PFSK-1 (cell line): ENCODE measurements at regions not wholly inside any gene's neighbourhood (a gene's known extent, or its start where the extent isn't known, plus 50 kb on each side); places are given as distances from the start of the nearest gene placed in this dataset.

Experiments used
- FOXP2 ChIP-seq: optimal IDR thresholded peaks from 2 replicates; pipeline ENCODE3; 2011; ENCODE audit warnings: borderline replicate concordance, control low read depth, inconsistent platforms; ENCODE audit not compliant: insufficient read depth; ENCODE audit errors: extremely low read length, extremely low read depth
- POLR2AphosphoS5 ChIP-seq: IDR thresholded peaks from 2 replicates; pipeline ENCODE4 v1.6.1; 2012; ENCODE audit warnings: low read depth, mild to moderate bottlenecking, control low read depth, low read length, moderate library complexity
- SIN3A ChIP-seq: IDR thresholded peaks from 2 replicates; pipeline ENCODE4 v1.6.1; 2012; ENCODE audit warnings: mild to moderate bottlenecking, low read length, moderate library complexity, borderline replicate concordance; ENCODE audit not compliant: insufficient read depth
- TAF1 ChIP-seq: IDR thresholded peaks from 2 replicates; pipeline ENCODE4 v1.6.1; 2012; ENCODE audit warnings: low read length, control low read depth, borderline replicate concordance; ENCODE audit not compliant: insufficient read depth
- TF ChIP-seq, protein P1 (sequence below), 2 experiments: IDR thresholded peaks; 2 replicates each; pipeline versions ENCODE4 v1.6.1 to v1.8.0; 2011 to 2012; ENCODE audit warnings: low read depth in 2 of 2, low read length in 2 of 2, control low read depth in 1 of 2, inconsistent platforms in 1 of 2, mild to moderate bottlenecking in 1 of 2, moderate library complexity in 1 of 2; ENCODE audit not compliant: insufficient read depth in 1 of 2

DNA sequence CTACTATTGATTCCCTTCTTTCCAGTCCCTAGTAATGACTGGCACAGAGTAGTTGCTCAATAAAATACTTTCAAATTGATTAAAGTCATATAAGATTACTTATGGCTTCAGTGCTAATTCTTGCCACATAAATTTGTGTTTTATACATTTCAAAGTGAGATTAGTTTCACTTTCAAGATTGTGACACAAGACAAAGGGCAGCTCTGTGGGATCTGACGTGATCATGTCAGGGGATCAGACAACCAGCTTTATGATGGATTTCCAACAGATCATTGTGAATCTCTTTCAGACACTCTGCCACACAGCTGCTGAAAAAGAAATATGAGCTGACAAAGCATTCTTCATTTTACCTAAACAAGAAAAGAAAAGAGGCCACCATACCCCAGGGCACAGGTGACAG is 73.4 kb upstream of the POMP start:
- no peak for TF ChIP-seq TAF1
- TF ChIP-seq POLR2AphosphoS5, result no peak
- TF ChIP-seq, protein P1, sequence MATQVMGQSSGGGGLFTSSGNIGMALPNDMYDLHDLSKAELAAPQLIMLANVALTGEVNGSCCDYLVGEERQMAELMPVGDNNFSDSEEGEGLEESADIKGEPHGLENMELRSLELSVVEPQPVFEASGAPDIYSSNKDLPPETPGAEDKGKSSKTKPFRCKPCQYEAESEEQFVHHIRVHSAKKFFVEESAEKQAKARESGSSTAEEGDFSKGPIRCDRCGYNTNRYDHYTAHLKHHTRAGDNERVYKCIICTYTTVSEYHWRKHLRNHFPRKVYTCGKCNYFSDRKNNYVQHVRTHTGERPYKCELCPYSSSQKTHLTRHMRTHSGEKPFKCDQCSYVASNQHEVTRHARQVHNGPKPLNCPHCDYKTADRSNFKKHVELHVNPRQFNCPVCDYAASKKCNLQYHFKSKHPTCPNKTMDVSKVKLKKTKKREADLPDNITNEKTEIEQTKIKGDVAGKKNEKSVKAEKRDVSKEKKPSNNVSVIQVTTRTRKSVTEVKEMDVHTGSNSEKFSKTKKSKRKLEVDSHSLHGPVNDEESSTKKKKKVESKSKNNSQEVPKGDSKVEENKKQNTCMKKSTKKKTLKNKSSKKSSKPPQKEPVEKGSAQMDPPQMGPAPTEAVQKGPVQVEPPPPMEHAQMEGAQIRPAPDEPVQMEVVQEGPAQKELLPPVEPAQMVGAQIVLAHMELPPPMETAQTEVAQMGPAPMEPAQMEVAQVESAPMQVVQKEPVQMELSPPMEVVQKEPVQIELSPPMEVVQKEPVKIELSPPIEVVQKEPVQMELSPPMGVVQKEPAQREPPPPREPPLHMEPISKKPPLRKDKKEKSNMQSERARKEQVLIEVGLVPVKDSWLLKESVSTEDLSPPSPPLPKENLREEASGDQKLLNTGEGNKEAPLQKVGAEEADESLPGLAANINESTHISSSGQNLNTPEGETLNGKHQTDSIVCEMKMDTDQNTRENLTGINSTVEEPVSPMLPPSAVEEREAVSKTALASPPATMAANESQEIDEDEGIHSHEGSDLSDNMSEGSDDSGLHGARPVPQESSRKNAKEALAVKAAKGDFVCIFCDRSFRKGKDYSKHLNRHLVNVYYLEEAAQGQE (IDR thresholded peaks at IDR 0.05; ENCODE audit: insufficient read depth in 1 of 2, low read depth in 2 of 2, low read length in 2 of 2), result no peak
- no peak for TF ChIP-seq FOXP2
- TF ChIP-seq SIN3A, result no peak

DNA sequence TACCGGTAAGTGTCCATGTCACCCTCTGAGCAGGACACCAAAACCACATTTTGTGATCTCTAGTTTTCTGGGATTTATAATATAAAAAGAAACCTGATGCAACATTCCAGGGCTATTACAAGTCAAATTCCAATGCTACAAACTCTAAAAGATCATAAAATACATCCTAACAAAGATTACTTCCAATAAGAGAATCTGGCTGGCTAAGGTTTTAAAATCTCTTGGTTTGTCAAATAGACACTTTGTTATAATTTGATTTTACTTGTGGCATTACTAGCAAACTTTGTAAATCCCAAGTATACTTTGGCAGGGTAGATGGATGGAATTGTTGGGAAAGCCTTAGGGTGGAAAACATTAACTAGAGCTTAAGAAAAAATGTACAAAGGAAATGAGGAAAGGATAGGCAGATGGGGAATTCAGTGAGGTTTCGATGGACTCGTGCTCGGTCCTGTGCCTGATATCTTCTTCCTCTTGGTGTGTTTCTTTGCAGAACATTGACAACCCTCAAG is 74.0 kb upstream of the POMP start:
- TF ChIP-seq TAF1 (no peak), FOXP2 (no peak), SIN3A (no peak), POLR2AphosphoS5 (no peak)
- TF ChIP-seq, protein P1 (IDR thresholded peaks at IDR 0.05; ENCODE audit: insufficient read depth in 1 of 2, low read depth in 2 of 2, low read length in 2 of 2), result no peak

DNA sequence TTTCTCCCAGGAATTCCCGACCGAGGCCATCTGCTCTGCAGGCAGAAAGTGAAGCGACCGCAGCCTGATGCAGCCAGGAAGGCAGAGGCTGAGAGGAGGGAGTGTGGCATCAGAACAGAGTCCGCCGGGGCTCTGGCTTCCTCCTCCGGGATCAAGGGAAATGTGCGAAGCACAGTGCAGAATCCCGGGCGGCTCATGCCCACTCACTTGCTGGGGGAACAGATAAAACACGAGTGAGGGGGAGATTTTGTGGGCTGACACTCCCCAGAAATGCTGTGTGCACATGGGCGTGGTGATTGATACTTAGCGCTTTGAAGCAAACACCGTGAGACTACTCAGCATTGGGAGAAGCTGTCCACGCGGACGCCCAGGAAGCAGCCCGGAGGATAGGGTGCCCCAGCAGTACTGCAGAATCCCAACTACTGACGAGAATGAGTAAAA is 75.3 kb upstream of the POMP start:
- TF ChIP-seq, protein P1 (IDR thresholded peaks at IDR 0.05; ENCODE audit: insufficient read depth in 1 of 2, low read depth in 2 of 2, low read length in 2 of 2), result no peak
- no peak for TF ChIP-seq POLR2AphosphoS5
- no peak for TF ChIP-seq SIN3A
- TF ChIP-seq TAF1, result no peak
- TF ChIP-seq FOXP2, result no peak

DNA sequence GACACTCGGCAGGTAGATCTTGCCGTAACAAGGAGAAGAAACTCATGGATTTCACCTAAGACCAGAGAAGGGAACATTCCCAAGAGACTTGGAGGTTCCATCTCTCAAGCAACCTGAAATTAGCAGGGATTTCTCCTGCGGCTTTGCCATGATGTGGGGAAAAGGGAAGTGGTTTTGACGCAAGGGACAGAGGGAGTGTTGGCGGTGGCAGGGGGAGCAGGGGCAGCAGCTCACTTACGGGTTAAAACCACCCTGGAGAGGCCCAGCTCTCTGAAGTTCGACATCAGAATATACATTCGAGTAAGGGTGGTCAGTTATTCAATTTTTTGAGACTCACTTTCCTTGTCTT is 76.1 kb upstream of the POMP start:
- no peak for TF ChIP-seq POLR2AphosphoS5
- TF ChIP-seq TAF1, result no peak
- TF ChIP-seq, protein P1 (IDR thresholded peaks at IDR 0.05; ENCODE audit: insufficient read depth in 1 of 2, low read depth in 2 of 2, low read length in 2 of 2), result no peak

DNA sequence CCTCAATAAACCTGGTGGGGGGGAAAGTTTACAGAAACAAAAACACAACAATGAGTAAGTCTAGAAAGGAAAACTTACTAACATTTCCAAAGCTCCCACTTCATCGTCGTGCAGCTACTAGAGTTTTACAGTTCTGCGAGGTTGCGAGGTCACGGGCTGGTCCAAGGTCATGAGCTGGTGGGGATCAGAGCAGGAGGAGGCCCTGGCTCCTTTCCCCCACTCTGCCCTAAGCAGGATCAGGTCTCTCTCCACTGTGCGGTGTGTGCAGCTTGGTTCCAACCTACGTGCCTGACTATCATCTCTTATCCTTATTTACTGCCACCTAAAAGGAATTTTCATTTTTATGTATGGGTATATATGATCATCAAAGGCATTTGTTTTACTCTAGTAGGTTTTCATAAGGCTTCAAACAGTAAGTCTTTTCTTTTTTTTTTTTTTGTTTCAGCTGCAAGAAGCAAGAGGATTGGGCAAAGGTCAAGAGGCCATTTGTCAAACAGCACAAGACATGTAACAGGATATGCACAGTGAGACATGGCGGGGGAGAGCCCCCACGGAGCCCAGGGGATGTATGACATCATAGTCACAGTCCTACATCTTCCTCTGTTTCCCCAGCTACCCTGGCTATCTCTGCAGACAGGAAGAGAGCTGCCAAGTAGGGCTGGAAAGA is 76.6 kb upstream of the POMP start:
- TF ChIP-seq POLR2AphosphoS5, result no peak
